Motor neuron (in vitro differentiated cells): ENCODE measurements at regions not wholly inside any gene's neighbourhood (a gene's known extent, or its start where the extent isn't known, plus 50 kb on each side); places are given as distances from the start of the nearest gene placed in this dataset.
A peak's percentile ranks its signal among the peaks of the same experiment; 100 is the strongest.

ENCODE experiments used
- ATAC-seq, 8 experiments: fragments of 200-7000 bp; cut with Tn5 transposase; replicated peaks in 6 of 8; 2 replicates each; pipeline ENCODE4 v1.8.0; 2021; ENCODE audit warnings: mild to moderate bottlenecking in 8 of 8, moderate library complexity in 8 of 8
- H3K27ac ChIP-seq, 2 donors: fragments of 250-450 bp; sonication (Bioruptor Pico); 2 replicates each; pipeline ENCODE4 v1.9.0; 2021; ENCODE audit warnings: antibody characterized with exemption in 2 of 2, mild to moderate bottlenecking in 2 of 2, moderate library complexity in 1 of 2
- H3K4me1 ChIP-seq, 2 donors: fragments of 250-450 bp; sonication (Bioruptor Pico); replicated peaks in 1 of 2; 2 replicates each; pipeline ENCODE4 v1.6.1; 2021; ENCODE audit warnings: antibody characterized with exemption in 2 of 2, mild to moderate bottlenecking in 2 of 2, moderate library complexity in 1 of 2
- H3K4me3 ChIP-seq, 5 donors: fragments of 250-450 bp; sonication (Bioruptor Pico); 2 replicates each; pipeline ENCODE4 v1.9.0; 2021; ENCODE audit warnings: antibody characterized with exemption in 5 of 5, mild to moderate bottlenecking in 5 of 5, moderate library complexity in 4 of 5
- WGBS, 10 experiments: fragments of 450-650 bp; shearing (Covaris generic); methylation state at CpG; one replicate each; pipeline ENCODE4 v1.0.0; 2022; 5-methylcytosine and 5-hydroxymethylcytosine counted together
- in situ Hi-C, 9 experiments: fragments of 400-800 bp; cut with MboI; loops; one replicate each; pipeline ENCODE4 v1.15.0; 2021; ENCODE audit warnings: low sequenced_read_pairs in 9 of 9, low pct_unique_long_range_greater_than_20kb in 2 of 9; ENCODE audit not compliant: unreplicated experiment in 9 of 9

DNA sequence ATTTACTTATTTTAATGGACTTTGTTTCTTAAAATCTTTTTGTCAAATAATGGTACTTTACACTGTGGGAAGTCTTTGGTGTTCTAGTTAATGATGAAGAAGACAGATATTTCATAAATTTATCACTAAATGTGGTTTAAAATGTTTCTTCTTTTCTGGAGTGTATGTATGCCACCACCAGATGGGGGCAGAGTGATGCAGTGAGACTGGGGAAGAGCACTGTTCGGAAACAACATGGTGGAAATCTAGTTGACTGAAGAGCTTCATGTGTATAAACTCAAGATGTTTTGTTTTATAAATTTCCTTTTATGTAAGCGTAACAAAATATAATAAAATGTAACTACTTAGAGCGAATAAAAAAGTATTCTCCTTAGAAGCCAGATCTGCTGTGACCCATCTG, 195.1 kb downstream of the KCNE4 start:
- Histone ChIP-seq H3K27ac (no peak overlapping the region), H3K4me1 (no peaks in the 10 kb centered on the region), H3K4me3 (no peak overlapping the region)
- no peak for ATAC-seq
- in situ Hi-C loops, result no loop called here
- WGBS, 10 experiments, result 55 to 100% (median 96%) methylated on average over 1 to 3 of the region's 3 CpGs

DNA sequence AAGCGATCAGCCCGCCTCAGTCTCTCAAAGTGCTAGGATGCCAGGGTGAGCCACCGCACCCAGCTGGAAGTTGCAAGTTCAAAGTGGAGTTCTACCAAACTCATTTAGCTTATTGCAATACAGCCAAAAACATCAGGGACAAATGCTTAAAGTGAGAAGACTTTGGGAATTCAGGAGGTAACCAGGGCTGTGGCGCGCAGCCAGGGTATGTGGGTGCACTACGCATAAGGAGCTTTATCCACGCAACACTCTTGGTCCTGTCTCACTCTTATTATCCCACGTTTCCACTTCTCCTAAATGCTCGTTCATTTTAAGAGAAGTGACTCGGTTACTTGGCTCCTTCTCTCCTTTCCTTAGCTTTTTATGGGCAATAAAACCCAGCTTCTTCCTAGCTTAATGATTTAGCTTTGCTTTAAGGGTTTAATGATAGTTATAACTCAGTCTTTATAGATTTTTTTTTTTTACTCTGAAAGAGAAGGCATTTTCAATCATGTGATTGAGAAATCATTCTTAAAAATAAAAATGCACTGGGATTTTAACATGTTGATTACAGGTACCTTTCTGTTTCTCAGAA, 199.8 kb downstream of the KCNE4 start:
- H3K27ac ChIP-seq, result no peak overlapping the region

DNA sequence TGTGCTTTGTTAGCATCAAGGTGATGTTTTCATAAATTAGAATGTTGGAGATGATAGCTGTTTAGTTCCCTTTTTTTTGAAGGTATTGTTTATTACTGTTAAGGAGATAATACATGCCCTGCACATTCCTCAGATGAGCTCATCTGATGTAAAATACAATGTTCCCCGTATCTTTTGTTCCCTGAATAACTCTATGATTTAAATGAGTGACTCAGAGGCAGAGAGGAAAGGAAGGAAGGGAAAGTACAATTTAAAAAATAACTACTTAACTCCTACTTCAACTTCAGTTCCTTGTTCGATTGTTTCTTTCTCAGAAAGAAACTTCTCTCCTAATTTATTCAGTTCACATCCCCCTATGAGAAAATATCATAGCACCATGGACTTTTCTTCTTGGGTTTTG, 208.7 kb downstream of the KCNE4 start:
- Histone ChIP-seq H3K27ac (no peak overlapping the region), H3K4me3 (no peak overlapping the region), H3K4me1 (peaks cover 19 to 20% of the 10 kb centered on the region in 2 donors)
- WGBS, 10 experiments, result 22 to 75% (median 55%) methylated on average over 1 to 2 of the region's 2 CpGs; no CpG with 5 or more reads in 2 of the 10 experiments
- peak in 4 of 8 experiments; percentile 9 to 88 (median 57) for ATAC-seq
- in situ Hi-C loops, result no loop called here

More for the DNA sequence above, 199.8 kb downstream of the KCNE4 start:
- WGBS, 10 experiments, result 45 to 96% (median 81%) methylated on average over 2 to 8 of the region's 10 CpGs
- in situ Hi-C loops, result no loop called here
- no peak for ATAC-seq
- Histone ChIP-seq H3K4me1 (no peaks in the 10 kb centered on the region), H3K4me3 (no peak overlapping the region)

DNA sequence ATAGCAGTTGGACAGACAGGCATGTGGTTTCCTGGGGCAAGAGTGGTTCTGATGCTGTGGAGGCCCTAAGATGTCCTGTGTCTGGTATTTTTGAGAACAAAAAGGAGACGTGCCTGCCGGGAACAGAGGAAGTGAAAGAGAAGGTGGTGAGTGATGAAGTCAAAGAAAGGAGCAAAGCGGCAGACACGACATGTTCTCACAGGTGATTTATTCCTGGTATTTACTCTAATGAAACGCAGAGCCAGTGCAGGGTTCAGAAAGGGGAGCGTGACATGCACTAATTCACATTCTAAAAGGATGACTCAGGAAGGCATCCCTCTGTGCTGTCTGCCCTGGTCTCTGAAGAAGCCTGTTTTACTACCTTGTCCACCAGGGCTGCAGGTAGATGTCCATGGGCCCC, 211.0 kb downstream of the KCNE4 start:
- ATAC-seq, result peak in 7 of 8 experiments; percentile 32 to 97 (median 96)
- Histone ChIP-seq H3K27ac (peak overlapping the region in 1 of 2 donors; percentile 40), H3K4me3 (no peak overlapping the region), H3K4me1 (peaks cover 20 to 33% of the 10 kb centered on the region in 2 donors)
- in situ Hi-C loops, result no loop called here
- WGBS, 10 experiments, result 0 to 37% (median 19%) methylated on average over 1 to 3 of the region's 6 CpGs; no CpG with 5 or more reads in 5 of the 10 experiments

DNA sequence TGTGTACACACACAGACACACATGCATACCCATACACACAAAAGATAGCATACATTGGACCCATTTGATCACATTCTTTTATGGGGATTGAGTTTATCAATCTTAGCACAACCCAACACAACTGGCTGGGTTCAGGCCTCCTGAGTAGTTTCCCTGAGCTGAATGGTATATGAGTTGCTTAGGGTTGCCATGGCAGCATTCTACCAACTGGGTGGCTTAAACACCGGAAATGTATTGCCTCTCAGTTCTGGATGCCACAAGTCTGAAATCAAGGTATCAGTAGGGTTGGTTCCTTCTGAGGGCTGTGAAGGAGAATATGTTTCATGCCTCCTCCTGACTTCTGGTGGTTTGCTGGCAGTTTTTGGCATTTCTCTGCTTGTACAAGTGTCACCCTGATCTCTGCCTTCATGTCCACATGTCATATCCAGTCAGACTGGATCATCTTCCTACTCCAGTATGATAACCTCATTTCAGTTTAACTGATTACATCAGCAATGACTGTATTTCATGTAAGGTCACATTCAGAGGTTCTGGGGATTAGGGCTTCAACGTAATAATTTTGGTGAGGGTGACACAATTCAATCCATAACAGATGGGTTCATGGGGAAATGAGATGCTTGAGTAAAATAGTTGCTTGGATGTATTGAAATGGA, 212.7 kb downstream of the KCNE4 start:
- WGBS, 10 experiments, result 33 to 89% (median 80%) methylated on average over 1 to 2 of the region's 2 CpGs; no CpG with 5 or more reads in 3 of the 10 experiments
- in situ Hi-C loops, result no loop called here
- no peak overlapping the region for H3K27ac ChIP-seq
- H3K4me3 ChIP-seq, result no peak overlapping the region
- H3K4me1 ChIP-seq, result peaks cover 20 to 35% of the 10 kb centered on the region in 2 donors
- peak in 4 of 8 experiments; percentile 13 to 56 (median 36) for ATAC-seq

DNA sequence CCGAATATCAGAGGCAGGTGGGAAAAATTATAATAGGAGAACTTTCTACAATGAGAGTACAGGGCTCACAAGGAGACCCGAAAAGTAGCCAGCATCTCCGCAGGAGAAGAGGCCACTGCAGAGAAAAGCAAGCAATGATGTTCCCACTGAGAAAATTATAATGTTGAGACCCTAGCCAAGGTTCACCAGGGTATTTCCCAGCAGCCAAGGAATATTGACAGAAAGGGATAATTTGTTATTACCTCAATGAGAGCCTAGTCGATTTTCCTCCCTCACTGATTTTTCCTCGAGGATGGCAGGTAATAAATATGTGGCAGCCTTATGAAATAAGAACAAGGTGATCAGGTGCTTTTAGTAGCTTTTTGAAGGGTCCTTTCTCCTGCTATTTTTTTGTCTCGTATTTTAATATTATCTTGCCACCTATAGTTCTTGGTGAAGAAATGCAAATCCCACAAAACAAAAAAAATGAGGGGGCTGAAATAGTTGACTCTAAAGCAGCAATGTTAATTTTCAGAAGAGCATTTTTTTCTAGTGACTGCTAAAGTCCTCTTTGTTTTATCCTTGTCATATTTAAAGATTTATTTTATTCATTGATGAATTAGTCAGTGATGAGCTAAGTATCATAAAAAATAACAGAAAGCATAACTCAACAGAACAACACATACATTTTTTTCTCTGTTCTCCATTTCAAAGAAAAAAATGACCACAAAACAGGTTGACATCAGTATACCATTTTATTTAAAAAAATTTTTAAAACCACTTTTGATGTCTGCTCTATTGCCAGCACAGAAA, 215.4 kb downstream of the KCNE4 start:
- in situ Hi-C loops, result no loop called here
- Histone ChIP-seq H3K4me1 (peaks cover 20 to 41% of the 10 kb centered on the region in 2 donors), H3K27ac (no peak overlapping the region), H3K4me3 (no peak overlapping the region)
- WGBS, 10 experiments, result 0 to 100% (median 59%) methylated on average over 1 to 6 of the region's 6 CpGs
- ATAC-seq, result peak in 1 of 8 experiments; percentile 13

DNA sequence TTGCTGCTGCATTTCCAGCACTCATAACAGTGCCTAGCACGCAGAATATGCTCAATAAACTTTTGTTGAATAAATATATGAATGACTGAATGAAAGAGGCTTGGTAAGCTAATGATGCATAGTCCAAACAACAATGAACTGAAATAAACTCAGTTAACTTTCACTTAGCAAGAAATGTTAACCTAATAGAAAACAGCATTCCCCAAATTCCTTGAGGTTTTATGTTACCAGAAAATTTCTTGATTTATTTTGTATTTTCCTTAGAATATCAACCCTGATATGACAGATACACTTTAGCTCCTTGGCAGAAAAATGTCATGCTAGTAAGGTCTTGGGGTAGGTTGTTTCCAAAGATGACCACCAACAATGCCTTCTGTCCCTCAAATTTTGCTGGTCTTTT, 217.4 kb downstream of the KCNE4 start:
- ATAC-seq, result no peak
- H3K4me1 ChIP-seq, result peaks cover 5 to 31% of the 10 kb centered on the region in 2 donors
- WGBS, 10 experiments, result 29 to 100% (median 63%) methylated on average over 1 of the region's 1 CpG; no CpG with 5 or more reads in 3 of the 10 experiments
- no peak overlapping the region for H3K4me3 ChIP-seq
- H3K27ac ChIP-seq, result no peak overlapping the region
- in situ Hi-C loops, result no loop called here

DNA sequence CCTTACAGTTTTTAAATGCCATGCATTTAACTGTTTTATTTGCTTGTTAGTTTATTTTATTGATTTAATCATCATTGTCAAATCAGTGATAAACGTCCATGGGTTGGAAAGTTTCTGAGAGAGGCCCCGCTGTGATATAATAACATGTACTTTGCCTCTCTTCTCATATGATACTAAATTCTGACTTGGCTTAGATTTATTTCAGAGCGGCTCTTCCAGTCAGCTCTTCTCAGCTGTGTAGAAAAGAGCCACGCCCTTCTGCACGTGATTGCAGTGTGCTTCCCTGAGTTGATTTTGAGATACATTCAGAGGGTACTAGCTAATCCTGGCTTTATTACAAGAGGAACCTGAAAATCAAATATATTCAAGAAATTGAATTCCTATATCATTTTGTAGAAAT, 218.6 kb downstream of the KCNE4 start:
- in situ Hi-C loops, result no loop called here
- Histone ChIP-seq H3K4me1 (peaks cover 0 to 22% of the 10 kb centered on the region in 2 donors), H3K4me3 (no peak overlapping the region), H3K27ac (no peak overlapping the region)
- peak in 3 of 8 experiments; percentile 43 to 65 (median 59) for ATAC-seq
- 44 to 100% (median 78%) methylated on average over 1 to 5 of the region's 5 CpGs for WGBS, 10 experiments

DNA sequence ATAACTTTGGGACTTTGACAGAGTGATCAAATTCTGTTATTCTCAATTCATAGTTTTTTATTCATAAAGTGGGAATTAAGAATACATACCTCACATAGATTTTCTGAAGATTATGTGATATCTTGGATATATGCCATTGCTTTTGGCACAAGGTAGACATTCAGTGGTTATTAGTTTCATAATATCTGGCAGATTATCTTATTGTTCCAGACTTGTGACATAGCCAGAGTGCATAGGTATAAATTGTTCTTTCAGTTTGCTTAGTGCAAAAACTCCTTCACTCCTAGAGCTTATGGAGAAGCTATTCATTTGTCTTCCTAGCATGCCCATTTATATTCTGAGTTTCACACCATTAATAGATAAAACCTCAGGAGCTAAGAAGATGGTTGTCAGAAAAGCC, 222.0 kb downstream of the KCNE4 start:
- in situ Hi-C loops, result no loop called here
- no peak overlapping the region for H3K4me3 ChIP-seq
- H3K4me1 ChIP-seq, result peaks cover 0 to 6% of the 10 kb centered on the region in 2 donors
- ATAC-seq, result no peak
- no peak overlapping the region for H3K27ac ChIP-seq

DNA sequence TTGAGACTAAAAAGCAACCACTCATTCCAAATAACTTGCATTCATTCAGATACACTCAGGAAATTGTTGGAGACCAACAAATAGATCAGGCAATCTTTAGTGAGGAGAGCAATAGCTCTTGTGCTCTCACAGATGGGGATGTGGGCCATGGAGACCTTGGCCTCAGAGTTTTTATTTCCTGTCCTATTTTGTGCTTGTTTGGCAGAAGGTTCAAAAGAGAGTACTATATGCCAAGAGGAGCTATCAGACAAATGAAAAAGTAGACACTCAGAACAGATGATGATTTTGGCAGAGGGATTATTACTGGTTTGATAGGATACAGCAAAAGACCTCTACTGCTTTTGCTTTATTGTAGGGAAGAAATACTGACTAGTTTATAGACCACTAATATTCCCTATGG, 230.2 kb downstream of the KCNE4 start:
- no peak for ATAC-seq
- in situ Hi-C loops, result no loop called here
- no peaks in the 10 kb centered on the region for H3K4me1 ChIP-seq
- no peak overlapping the region for H3K4me3 ChIP-seq
- no peak overlapping the region for H3K27ac ChIP-seq

DNA sequence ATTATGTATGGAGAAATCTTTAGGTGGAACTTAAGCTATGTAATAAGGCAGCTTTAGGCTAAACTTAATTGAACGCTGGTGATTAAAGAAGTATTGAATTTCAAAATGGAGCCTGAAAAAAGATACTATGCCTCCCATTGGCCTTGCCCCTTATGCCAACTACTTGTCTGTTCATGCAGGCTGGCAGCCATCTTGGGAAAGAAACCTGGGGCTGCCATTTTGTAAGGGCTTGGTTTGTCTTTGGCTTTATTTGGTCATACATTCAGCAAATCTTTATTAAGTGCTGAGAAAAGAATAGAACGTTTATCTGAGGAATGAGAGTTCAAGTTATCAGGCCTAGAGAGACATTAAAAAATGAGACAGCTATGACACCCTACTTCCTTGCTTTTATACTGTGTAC, 231.3 kb downstream of the KCNE4 start:
- Histone ChIP-seq H3K4me1 (no peaks in the 10 kb centered on the region), H3K4me3 (no peak overlapping the region), H3K27ac (no peak overlapping the region)
- 30 to 90% (median 59%) methylated on average over 1 to 2 of the region's 2 CpGs; no CpG with 5 or more reads in 2 of the 10 experiments for WGBS, 10 experiments
- in situ Hi-C loops, result no loop called here
- no peak for ATAC-seq

DNA sequence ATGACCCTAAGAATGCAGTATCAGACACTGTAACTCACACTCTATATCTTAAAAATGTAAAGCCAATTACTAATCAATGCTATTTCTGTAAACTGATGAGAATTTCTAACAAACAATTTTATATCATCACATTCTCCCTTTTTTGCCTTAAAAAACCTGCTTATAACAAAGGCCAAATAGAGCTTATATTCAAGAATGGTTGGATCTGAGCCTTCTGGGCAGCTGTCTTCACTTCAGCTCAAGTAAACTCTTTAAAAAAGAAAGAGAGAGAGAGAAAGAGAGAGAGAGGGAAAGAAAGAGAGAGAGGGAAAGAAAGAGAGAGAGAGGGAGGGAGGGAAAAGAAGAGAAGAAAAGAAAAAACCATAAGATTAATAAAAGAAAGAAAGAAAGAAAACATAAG, 231.8 kb downstream of the KCNE4 start:
- no peak for ATAC-seq
- Histone ChIP-seq H3K4me1 (no peaks in the 10 kb centered on the region), H3K4me3 (no peak overlapping the region), H3K27ac (no peak overlapping the region)
- in situ Hi-C loops, result no loop called here

DNA sequence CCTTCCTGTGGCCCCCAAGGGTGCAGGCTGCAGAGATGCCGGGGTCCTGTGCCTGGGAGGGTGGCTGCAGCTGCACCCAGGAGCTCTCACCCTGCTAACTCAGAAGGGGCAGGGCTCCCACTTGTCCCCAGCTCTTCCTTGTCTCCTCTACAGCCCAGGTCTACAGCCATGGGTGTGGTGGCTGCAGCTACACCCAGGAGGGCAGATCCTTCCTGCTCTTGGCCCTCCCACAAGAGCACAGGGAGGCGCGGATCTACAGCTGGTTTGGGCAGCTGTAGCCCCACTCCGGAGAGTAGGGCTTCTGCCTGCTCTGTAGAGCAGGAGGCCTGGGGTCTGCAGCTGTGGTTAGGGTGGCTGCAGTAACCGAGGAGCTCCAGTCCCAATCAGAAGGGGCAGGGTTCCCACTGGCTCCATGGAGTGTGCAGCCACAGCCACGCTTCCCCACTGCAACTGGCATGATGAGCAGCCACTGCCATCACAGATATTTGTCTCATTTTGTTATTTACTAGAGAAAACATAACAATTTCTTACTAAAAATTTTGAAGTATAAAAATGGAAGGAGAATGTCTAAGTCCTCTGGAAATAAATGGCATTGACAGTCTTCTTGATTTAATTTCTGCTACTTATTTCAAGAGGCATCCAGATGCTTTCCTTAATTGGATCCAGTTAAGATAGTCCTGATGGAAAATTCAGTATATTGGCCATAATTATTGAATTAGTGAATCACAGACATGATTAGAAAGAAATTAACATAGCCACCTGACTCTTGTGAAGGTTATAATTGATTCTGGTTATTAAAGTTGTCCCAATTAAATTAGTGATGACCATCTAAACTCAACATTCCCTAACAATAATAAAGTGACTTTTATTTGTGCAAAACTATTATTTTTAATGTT, 233.6 kb downstream of the KCNE4 start:
- H3K27ac ChIP-seq, result no peak overlapping the region
- no peak overlapping the region for H3K4me3 ChIP-seq
- ATAC-seq, result peak in 3 of 8 experiments; percentile 39 to 87 (median 54)
- in situ Hi-C loops, result no loop called here
- no peaks in the 10 kb centered on the region for H3K4me1 ChIP-seq
- 67 to 100% (median 70%) methylated on average over 1 to 4 of the region's 6 CpGs; no CpG with 5 or more reads in 5 of the 10 experiments for WGBS, 10 experiments
